Smooth muscle cell (in vitro differentiated cells): ENCODE measurements at regions not wholly inside any gene's neighbourhood (a gene's known extent, or its start where the extent isn't known, plus 50 kb on each side); places are given as distances from the start of the nearest gene placed in this dataset.

Source experiments
- DNase-seq: peaks from one replicate; lab custom pipeline; 2025; ENCODE audit not compliant: unreplicated experiment; lab: John Stamatoyannopoulos, UW
- H2AFZ ChIP-seq: fragments of 200-600 bp; sonication (generic); 2 replicates; pipeline ENCODE4 v1.6.0; 2016; ENCODE audit warnings: antibody characterized with exemption, low read depth, mild to moderate bottlenecking
- H3F3A ChIP-seq: fragments of 200-600 bp; sonication (generic); 2 replicates; pipeline ENCODE4 v1.6.0; 2017; ENCODE audit warnings: antibody characterized with exemption, low read depth
- H3K27ac ChIP-seq: fragments of 200-600 bp; sonication (generic); 2 replicates; pipeline ENCODE4 v1.5.1; 2016; ENCODE audit warnings: low read depth, mild to moderate bottlenecking
- H3K27me3 ChIP-seq: fragments of 200-600 bp; sonication (generic); 2 replicates; pipeline ENCODE4 v1.6.1; 2016; ENCODE audit warnings: low read depth, mild to moderate bottlenecking
- H3K36me3 ChIP-seq: fragments of 200-600 bp; sonication (generic); 2 replicates; pipeline ENCODE4 v1.5.1; 2016; ENCODE audit warnings: low read depth
- H3K4me1 ChIP-seq: fragments of 200-600 bp; sonication (generic); 2 replicates; pipeline ENCODE4 v1.5.1; 2016; ENCODE audit warnings: low read depth
- H3K4me2 ChIP-seq: fragments of 200-600 bp; sonication (generic); 2 replicates; pipeline ENCODE4 v1.6.0; 2016; ENCODE audit warnings: mild to moderate bottlenecking
- H3K4me3 ChIP-seq: fragments of 200-600 bp; sonication (generic); 2 replicates; pipeline ENCODE4 v1.5.1; 2016; ENCODE audit warnings: mild to moderate bottlenecking
- H3K79me2 ChIP-seq: fragments of 200-600 bp; sonication (generic); 2 replicates; pipeline ENCODE4 v1.6.0; 2016; ENCODE audit warnings: low read depth, mild to moderate bottlenecking
- H3K9ac ChIP-seq: fragments of 200-600 bp; sonication (generic); 2 replicates; pipeline ENCODE4 v1.6.0; 2016; ENCODE audit warnings: low read depth
- H3K9me3 ChIP-seq: fragments of 200-600 bp; sonication (generic); replicated peaks from 2 replicates; pipeline ENCODE4 v1.5.1; 2016; ENCODE audit warnings: low read depth
- H4K20me1 ChIP-seq: fragments of 200-600 bp; sonication (generic); 2 replicates; pipeline ENCODE4 v1.6.0; 2016; ENCODE audit warnings: low read depth
- CTCF ChIP-seq: fragments of 200-600 bp; sonication (generic); IDR thresholded peaks from 2 replicates; pipeline ENCODE4 v1.5.1; 2017; ENCODE audit warnings: borderline replicate concordance, mild to moderate bottlenecking, antibody characterized with exemption; ENCODE audit not compliant: insufficient read depth, poor library complexity, severe bottlenecking
- WGBS: methylation state at CpG from one replicate; pipeline ENCODE4 v1.1.7; 2016; ENCODE audit warnings: low lambda C conversion rate; 5-methylcytosine and 5-hydroxymethylcytosine counted together

- Histone ChIP-seq H4K20me1 (no peaks in the 10 kb centered on the region), H3K9ac (no peak overlapping the region), H3K36me3 (no peaks in the 10 kb centered on the region), H3F3A (no peaks in the 10 kb centered on the region), H3K4me3 (no peak overlapping the region), H3K27me3 (no peaks in the 10 kb centered on the region), H2AFZ (no peak overlapping the region), H3K27ac (no peak overlapping the region), H3K4me2 (no peak overlapping the region), H3K79me2 (no peaks in the 10 kb centered on the region), H3K4me1 (no peaks in the 10 kb centered on the region), H3K9me3 (no peaks in the 10 kb centered on the region)
- TF ChIP-seq CTCF: no peak
- DNase-seq: no peak
- WGBS: 75% methylated on average over 1 of the region's 1 CpG
These were observed 232.5 kb downstream of the RFPL4B start for GRCh38 chr6:112579601-112580000.

GRCh38 chr6:112581015-112581414 lies 233.9 kb downstream of the RFPL4B start:
- 97% methylated on average over 1 of the region's 1 CpG for WGBS
- no peak overlapping the region for H2AFZ ChIP-seq
- H3K27ac ChIP-seq: no peak overlapping the region
- DNase-seq: no peak
- no peak overlapping the region for H3K4me3 ChIP-seq
- no peak overlapping the region for H3K9ac ChIP-seq
- no peaks in the 10 kb centered on the region for H3F3A ChIP-seq
- no peaks in the 10 kb centered on the region for H3K9me3 ChIP-seq
- H3K4me1 ChIP-seq: no peaks in the 10 kb centered on the region
- no peaks in the 10 kb centered on the region for H3K79me2 ChIP-seq
- no peaks in the 10 kb centered on the region for H3K36me3 ChIP-seq
- no peaks in the 10 kb centered on the region for H3K27me3 ChIP-seq
- H3K4me2 ChIP-seq: no peak overlapping the region
- H4K20me1 ChIP-seq: no peaks in the 10 kb centered on the region
- no peak for TF ChIP-seq CTCF

DNA sequence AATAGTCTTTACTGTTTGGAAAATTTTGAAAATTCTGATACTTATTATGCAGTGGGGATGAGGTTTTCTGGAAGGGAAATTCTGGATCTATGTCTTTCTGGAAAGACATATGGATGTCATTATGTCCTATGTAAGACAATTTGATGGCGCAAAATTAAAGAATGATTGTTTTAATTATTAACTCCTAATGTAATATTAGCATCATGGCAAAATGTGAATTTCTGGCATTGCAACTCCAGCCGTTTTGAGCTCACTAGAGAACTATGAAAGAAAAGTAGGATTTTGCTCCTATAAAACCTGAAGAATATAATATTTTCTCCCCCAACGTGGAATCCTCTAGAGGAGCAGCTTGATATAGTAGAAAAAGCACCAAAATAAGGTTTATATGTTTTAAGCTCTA lies 243.2 kb downstream of the RFPL4B start:
- no peak for TF ChIP-seq CTCF
- Histone ChIP-seq H3F3A (no peaks in the 10 kb centered on the region), H3K9me3 (peaks cover 4% of the 10 kb centered on the region), H2AFZ (no peak overlapping the region), H3K4me2 (no peak overlapping the region), H3K36me3 (no peaks in the 10 kb centered on the region), H3K27ac (no peak overlapping the region), H3K4me1 (no peaks in the 10 kb centered on the region), H3K9ac (no peak overlapping the region), H3K27me3 (no peaks in the 10 kb centered on the region), H4K20me1 (no peaks in the 10 kb centered on the region), H3K4me3 (no peak overlapping the region), H3K79me2 (no peaks in the 10 kb centered on the region)
- DNase-seq: no peak
- 88% methylated on average over 3 of the region's 3 CpGs for WGBS

GRCh38 chr6:112591329-112591728 lies 244.2 kb downstream of the RFPL4B start:
- H4K20me1 ChIP-seq: no peaks in the 10 kb centered on the region
- no peaks in the 10 kb centered on the region for H3K79me2 ChIP-seq
- H3K27me3 ChIP-seq: no peaks in the 10 kb centered on the region
- no peak for DNase-seq
- H2AFZ ChIP-seq: no peak overlapping the region
- H3K9me3 ChIP-seq: peaks cover 4% of the 10 kb centered on the region
- no peak overlapping the region for H3K27ac ChIP-seq
- no peak overlapping the region for H3K4me3 ChIP-seq
- H3K4me2 ChIP-seq: no peak overlapping the region
- H3K9ac ChIP-seq: no peak overlapping the region
- H3F3A ChIP-seq: no peaks in the 10 kb centered on the region
- H3K4me1 ChIP-seq: no peaks in the 10 kb centered on the region
- TF ChIP-seq CTCF: no peak
- no peaks in the 10 kb centered on the region for H3K36me3 ChIP-seq
